HG02763 (cell line): ENCODE measurements at regions not wholly inside any gene's neighbourhood (a gene's known extent, or its start where the extent isn't known, plus 50 kb on each side); places are given as distances from the start of the nearest gene placed in this dataset.
"Not testable (repeated sequence)": the region's sequence is repeated elsewhere in the genome, so short reads cannot be mapped to it uniquely, and the experiment has no call there.

Experiments
- ATAC-seq: cut with Tn5 transposase; IDR thresholded peaks from one replicate; pipeline ENCODE4 v1.9.1; 2021; ENCODE audit warnings: mild to moderate bottlenecking, moderate library complexity; ENCODE audit not compliant: unreplicated experiment

GRCh38 chr3:20921112-20921511 lies 735.1 kb upstream of the SGO1 start:
- not testable (repeated sequence) for ATAC-seq

GRCh38 chr3:20916951-20917606 lies 731.1 kb upstream of the SGO1 start:
- ATAC-seq: no peak

GRCh38 chr3:20914310-20914709 lies 728.3 kb upstream of the SGO1 start:
- ATAC-seq: no peak

GRCh38 chr3:20912406-20912805 lies 726.4 kb upstream of the SGO1 start:
- ATAC-seq: no peak

GRCh38 chr3:20909511-20909910 lies 723.5 kb upstream of the SGO1 start:
- no peak for ATAC-seq

GRCh38 chr3:20905210-20905805 lies 719.3 kb upstream of the SGO1 start:
- no peak for ATAC-seq

- ATAC-seq: no peak
These were observed 718.7 kb upstream of the SGO1 start for GRCh38 chr3:20904671-20905070.

- no peak for ATAC-seq
These were observed 713.0 kb upstream of the SGO1 start for GRCh38 chr3:20898962-20899361.

- ATAC-seq: no peak
These were observed 704.1 kb upstream of the SGO1 start for GRCh38 chr3:20890111-20890519.

- ATAC-seq: no peak
These were observed 692.7 kb upstream of the SGO1 start for GRCh38 chr3:20878691-20879090.

- no peak for ATAC-seq
These were observed 687.2 kb upstream of the SGO1 start for GRCh38 chr3:20873235-20873634.

GRCh38 chr3:20870106-20870899 lies 684.3 kb upstream of the SGO1 start:
- ATAC-seq: no peak

- no peak for ATAC-seq
These were observed 679.8 kb upstream of the SGO1 start for GRCh38 chr3:20865803-20866202.

GRCh38 chr3:20861454-20861853 lies 675.4 kb upstream of the SGO1 start:
- ATAC-seq: no peak

- ATAC-seq: no peak
These were observed 671.6 kb upstream of the SGO1 start for GRCh38 chr3:20857636-20858035.

GRCh38 chr3:20853890-20854289 lies 667.9 kb upstream of the SGO1 start:
- no peak for ATAC-seq

- no peak for ATAC-seq
These were observed 666.7 kb upstream of the SGO1 start for GRCh38 chr3:20852712-20853111.

GRCh38 chr3:20849975-20850374 lies 664.0 kb upstream of the SGO1 start:
- ATAC-seq: no peak

GRCh38 chr3:20846832-20847231 lies 660.8 kb upstream of the SGO1 start:
- no peak for ATAC-seq

GRCh38 chr3:20846066-20846465 lies 660.1 kb upstream of the SGO1 start:
- ATAC-seq: no peak

GRCh38 chr3:20844851-20845250 lies 658.8 kb upstream of the SGO1 start:
- ATAC-seq: no peak
